Uterus (tissue), 2 donors: ENCODE measurements at regions not wholly inside any gene's neighbourhood (a gene's known extent, or its start where the extent isn't known, plus 50 kb on each side); places are given as distances from the start of the nearest gene placed in this dataset.

Source experiments
- POLR2A ChIP-seq, 2 donors: fragments of 450-650 bp; IDR thresholded peaks; one replicate each; pipeline ENCODE4 v1.6.1; 2016; ENCODE audit warnings: antibody characterized with exemption in 2 of 2, mild to moderate bottlenecking in 1 of 2, moderate library complexity in 1 of 2
- TF ChIP-seq, protein P1 (sequence below), 4 experiments: fragments of 200-600 bp in 2 of 4; fragments of 450-650 bp in 2 of 4; sonication (generic) in 2 of 4; IDR thresholded peaks; one replicate each; pipeline ENCODE4 v1.5.1; 2016 to 2019; ENCODE audit warnings: antibody characterized with exemption in 4 of 4, mild to moderate bottlenecking in 2 of 4, moderate library complexity in 1 of 4

DNA sequence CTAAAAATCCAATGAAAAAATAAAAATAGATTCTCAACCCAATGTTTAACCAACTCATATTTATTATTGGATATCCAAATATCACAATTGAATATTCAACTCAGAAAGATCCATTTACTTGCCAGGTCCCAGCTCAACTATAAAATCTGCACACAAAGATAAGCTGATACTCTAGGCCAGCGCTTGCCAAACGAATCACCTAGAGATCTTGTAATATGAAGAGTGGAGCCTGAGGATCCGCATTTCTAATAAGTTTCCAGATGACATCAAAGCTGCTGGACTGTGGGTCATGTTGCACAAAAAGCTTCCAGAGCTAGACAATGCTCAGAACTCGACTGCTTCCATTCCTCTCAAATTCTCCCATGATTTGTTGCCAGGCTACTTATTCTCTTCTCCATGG is 51.7 kb upstream of the HSF2 start:
- TF ChIP-seq, protein P1, sequence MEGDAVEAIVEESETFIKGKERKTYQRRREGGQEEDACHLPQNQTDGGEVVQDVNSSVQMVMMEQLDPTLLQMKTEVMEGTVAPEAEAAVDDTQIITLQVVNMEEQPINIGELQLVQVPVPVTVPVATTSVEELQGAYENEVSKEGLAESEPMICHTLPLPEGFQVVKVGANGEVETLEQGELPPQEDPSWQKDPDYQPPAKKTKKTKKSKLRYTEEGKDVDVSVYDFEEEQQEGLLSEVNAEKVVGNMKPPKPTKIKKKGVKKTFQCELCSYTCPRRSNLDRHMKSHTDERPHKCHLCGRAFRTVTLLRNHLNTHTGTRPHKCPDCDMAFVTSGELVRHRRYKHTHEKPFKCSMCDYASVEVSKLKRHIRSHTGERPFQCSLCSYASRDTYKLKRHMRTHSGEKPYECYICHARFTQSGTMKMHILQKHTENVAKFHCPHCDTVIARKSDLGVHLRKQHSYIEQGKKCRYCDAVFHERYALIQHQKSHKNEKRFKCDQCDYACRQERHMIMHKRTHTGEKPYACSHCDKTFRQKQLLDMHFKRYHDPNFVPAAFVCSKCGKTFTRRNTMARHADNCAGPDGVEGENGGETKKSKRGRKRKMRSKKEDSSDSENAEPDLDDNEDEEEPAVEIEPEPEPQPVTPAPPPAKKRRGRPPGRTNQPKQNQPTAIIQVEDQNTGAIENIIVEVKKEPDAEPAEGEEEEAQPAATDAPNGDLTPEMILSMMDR (IDR thresholded peaks at IDR 0.05), result no peak
- TF ChIP-seq POLR2A (IDR thresholded peaks at IDR 0.05), result no peak
